ENCODE measurements at regions not wholly inside any gene's neighbourhood (a gene's known extent, or its start where the extent isn't known, plus 50 kb on each side); places are given as distances from the start of the nearest gene placed in this dataset.

DNA sequence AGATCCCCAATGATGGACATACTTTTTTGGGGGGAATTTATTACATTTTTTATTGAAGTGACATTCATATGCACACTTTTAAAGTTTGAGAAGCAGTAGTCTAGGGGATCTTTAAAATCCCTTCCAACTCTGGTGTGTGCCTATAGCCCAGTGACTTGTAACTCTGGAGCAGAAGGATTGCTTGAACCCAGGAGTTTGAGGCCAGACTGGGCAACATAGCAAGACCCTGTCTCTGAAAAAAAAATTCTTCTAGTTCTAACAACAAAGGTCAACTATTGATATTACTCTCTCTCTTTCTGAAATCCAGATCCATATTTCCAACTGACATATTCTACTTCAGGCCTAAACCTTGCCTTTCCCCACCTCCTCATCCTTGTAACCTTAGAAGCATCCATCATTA is 148.2 kb upstream of the SPRY4 start:
- DNase-seq = no peak

DNA sequence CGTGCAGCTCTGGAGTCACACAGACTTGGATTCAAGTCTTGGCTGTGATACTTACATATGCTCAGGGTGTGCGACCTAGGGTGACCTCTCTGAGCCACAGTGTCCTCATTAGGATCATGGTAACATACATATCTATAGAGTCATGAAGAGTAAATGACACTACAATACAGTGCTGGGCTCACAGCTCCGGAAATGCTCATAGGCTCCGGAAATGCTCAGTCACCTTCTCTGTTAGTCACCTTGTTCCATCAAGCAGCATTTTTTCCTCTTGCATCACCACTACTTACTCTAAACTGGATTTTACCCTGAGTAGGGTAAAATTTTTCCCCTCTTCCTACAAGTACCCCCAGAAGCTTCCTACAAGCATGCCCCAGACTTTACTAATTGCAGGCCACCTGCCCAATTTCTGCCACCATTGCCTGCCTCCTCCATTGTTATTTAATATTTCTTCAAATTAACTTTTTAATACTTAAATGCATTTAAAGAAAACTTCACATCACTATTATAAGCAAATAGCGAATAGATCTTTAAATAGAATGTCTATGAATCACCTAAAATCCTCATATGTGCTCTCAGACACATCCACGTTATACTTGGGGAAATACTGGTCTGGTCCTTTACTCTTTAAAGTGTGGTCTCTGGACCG is 147.6 kb upstream of the SPRY4 start:
- no peak for DNase-seq

DNA sequence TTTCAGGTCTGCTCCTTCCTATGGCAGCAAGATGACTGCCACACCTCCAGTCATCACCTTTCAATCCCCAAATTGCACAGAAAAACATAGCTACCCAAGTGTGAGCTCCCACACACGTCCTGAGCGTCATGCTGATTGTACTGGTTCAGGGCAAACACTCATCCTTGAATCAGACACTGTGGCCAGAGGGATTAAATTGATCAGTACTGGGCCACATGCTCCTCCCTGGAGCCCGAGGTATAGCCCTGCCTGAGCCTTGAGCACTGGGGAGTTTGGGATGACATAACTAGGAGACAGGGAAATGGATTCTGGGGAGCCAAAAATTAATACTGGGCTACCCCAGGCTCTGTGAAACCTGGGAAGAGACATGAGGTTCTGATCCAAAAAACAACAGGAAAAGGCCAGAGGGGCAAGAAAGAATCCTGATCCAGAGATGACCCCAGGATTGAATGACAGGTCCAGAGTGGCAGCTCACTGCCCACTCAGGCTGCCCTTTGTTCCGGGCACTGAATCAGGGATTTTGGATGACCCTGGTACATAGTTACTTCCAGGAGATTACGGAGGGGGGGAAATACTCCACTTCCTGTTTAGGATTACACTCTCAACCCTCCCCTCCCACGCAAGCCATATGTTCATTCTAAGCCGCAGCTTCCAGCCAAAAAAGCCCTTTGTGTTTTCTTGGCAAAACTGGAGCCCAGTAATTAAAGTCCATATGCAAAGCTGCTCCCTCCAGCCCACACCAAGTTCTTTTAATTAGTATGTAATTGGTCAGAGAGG is 141.6 kb upstream of the SPRY4 start:
- DNase-seq = peak in 1 of 2 experiments; percentile 72

DNA sequence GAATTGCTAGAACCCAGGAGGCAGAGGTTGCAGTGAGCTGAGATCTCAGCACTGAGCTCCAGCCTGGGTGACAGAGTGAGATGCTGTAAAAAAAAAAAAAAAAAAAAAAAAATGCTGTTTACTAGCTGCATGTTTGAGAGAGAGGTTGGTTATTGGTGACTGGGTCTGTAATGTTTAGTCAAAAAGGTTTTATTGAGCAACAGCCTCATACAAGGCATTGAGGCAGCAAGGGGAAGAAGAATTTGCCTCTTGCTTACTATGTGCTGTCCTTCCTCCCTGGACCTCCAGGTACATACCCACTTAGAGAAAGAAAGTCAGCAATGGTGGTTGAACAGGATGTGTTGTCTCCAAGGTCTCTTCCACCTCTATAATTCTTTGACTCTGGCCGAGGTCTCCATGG is 140.7 kb upstream of the SPRY4 start:
- DNase-seq = no peak

DNA sequence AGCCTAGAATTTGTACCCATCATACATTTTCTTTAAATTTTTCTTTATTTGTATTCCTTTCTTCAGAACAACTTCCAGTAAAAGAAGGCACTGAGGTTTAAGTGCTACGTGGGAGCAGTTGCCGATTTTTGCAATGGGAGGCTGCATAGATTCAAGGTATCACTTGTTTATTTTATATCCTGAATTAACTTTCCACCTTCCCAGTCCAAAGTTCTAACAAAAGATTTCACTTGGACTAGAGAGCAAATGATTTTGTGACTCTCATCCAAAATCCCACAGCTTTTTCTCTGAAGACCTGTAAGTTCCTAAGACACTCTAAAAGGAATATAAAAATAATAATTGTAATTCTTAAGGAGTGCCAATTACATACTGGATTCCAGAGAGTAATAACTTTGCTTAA is 139.1 kb upstream of the SPRY4 start:
- DNase-seq = no peak

DNA sequence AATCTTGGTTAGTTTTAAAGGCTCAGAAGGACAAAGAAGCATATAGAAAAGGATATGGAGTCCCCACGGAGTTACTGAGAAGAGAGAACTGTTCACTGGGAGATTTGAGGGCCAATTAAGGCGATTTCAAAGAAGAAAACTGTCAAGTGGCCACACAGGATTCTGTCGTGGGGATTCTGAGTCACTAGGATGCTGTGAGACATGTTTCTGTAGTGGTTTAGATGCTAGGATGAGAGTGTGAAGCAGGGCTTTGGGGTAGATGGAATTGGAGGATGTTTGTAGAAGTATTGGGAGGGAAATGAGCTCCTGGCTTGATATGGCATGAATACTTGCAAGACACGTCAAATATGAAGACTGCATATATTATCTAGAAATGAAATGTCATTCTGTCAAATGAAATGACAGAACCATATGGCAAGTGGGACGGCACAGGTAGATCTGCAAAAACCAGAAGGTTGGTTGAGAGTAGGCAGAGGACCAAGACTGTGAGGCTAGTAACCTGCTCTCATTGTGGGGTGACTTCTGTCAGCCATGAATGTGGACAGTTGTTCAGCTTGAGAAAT is 136.3 kb upstream of the SPRY4 start:
- no peak for DNase-seq

DNA sequence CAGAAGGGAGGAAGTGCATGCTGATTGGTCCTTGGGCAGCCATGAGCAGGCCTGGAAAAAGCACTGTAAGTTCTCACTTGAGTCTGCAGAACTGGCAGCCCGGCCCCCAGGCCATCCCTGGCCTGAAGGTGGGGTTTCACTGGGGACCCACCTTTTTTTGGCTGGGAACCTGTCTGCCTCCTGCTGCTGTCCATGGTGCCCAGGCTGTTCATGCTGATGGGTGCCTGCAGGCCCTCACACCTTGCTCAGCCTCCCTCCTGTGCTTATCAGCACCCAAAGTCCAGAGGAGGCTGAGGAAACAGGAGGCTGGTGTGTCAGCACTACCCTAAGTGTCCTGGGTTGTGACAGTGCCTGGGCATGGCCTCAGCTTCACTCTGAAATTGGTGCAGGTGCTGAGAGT is 134.4 kb upstream of the SPRY4 start:
- no peak for DNase-seq

DNA sequence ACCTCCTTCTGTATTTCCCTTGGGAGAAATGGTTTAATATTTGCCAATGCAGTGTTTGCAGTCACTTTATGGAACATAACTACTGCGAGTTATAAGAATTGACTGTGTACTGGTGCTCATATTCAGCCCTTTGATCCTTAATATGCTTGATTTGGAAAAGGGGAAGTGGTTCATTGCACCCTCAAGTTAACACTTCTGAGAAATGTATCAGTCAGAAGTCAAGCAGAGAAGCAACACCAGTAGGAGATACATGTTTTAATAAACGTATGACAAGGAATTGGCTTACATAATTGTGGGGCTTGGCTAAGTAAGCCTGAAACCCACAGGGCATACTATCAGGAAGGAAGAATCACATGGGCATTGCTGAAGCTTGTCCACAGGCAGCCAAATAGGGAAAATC is 131.0 kb upstream of the SPRY4 start:
- DNase-seq = no peak

DNA sequence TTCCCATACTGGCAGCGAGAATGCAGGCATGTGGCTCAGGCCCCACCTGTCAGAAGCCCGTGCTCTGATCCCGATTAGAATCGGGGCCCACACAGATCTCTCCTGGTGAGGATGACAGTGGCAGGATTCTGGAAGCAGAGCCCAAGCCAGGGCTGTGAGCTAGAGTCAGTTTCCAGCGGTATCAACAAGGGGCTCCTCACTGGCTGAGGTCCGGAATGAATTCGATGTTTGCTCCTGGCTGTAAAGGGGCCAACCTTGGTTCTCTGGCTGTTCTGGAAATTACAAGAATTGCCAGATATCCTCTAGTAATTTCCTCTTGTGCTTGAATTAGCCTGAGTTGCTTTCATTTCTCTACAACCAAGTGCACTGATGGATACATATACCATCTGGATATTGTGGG is 129.1 kb upstream of the SPRY4 start:
- DNase-seq = peak in 1 of 2 experiments; percentile 26

DNA sequence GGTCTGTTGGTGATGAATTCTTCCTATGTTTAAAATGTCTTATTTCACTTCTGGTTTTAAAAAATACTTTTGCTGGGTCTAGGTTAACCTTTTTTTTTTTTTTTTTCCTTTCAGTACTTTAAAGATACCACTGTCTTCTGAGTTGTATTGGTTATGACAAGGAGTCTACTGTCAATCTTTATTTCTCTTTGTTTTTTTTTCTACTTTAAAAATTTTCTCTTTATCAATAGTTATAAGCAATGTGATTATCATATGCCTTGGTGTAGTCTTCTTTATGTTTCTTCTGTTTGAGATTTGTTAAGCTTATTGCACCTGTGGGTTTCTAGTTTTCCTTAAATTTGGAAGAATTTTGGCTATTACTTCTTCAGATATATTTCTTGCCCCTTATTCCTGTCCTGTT is 125.6 kb upstream of the SPRY4 start:
- no peak for DNase-seq

DNA sequence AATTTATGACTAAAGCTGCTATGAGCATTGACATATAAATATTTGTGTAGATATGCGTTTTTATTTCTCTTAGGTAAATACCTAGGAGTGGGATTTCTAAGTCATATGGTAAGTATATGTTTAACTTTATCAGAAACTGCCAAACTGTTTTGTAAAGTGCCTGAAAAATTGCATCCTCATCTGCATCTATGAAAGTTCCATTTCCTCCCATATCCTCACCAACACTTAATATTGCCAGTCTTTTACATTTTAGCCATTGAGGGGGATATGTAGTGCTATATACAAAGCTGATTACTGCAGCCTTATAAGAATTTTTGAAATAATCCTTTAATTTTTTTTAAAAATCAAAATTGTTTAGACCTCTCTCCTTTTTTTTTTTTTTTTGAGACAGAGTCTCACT is 123.1 kb upstream of the SPRY4 start:
- DNase-seq = no peak

DNA sequence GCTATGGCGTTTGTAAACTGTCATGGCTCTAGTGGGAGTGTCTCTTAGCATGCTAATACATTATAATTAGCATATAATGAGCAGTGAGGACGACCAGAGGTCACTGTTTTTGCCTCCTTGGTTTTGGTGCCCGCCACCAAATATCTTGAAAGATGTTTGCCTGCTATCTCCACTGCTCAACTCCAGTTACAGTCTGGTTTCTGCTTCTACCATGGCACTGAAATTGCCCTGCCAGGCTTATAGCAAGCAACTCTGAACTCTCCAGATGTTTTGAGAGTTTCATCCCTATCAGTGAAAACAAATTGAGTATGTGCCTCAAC is 122.1 kb upstream of the SPRY4 start:
- no peak for DNase-seq

DNA sequence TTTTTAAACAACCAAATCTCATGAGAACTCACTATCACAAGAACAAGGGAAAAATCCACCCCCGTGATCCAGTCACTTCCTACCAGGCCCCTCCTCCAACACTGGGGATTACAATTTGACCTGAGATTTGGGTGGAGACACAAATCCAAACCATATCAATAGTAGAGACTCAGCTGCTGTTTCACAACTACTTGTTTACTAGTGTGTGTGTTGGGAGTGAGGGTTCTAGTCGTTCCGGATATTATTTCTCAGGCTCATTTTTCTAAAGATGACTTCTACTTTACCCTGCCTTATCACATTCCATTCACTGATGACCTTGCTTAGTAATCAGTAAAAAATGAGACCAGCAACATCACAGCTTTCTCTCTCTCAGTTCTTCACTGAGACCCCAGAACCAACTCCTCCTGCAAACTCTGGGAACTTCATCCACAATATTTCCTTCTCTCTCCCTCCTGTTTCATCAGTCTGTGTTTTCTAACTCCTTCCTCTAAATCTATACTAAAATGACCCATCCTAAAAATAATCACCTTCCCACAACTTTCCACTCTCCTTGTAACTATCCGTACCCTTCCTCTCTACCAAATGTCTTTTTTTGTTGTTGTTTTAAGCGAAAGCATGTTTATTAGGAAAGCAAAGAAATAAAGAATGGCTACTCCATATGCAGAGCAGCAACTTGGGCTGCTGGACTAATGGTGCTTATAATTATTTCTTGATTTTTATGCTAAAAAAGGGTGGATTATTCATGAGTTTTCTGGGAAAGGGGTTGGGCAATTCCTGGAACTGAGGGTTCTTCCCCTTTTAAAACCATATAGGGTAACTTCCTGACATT is 121.5 kb upstream of the SPRY4 start:
- no peak for DNase-seq

DNA sequence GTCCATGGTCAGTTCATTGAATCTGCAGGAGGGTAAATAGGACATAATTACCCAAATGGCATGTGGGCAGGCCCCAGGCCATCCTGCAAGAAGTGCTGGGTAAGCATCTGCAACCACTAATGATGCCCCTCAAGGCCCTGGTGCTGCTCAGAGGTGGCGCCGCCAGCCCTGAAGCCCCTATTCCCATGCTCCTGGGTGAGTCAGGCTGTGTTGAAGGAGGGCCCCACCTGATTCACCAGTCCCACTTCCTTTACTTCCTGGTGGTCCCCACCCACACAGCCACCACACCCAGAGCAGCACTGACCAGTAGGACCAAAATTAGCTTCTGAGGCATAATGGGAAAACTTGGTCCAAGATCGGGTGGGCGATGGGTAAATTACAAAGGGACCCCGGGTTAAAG is 120.4 kb upstream of the SPRY4 start:
- no peak for DNase-seq

DNA sequence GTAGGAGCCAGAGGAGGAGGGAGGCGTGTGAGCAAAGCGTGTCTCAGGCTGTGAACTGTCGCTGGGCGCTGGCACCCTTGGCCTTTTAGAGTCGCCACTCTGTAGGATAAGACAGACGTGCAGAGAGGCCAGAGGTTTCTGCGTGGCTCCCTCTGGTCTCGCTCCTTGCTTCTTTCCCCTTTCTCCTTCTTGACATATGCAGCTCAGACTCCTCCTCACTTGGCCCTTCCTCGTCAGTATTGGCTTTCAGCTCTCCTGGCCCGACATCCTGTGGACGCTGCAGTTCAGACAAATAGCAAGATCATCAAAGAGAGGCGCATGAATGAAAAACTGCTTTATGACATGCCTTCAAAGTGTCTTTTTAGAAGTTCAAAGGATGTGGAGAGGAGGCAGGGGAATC is 116.8 kb upstream of the SPRY4 start:
- no peak for DNase-seq

DNA sequence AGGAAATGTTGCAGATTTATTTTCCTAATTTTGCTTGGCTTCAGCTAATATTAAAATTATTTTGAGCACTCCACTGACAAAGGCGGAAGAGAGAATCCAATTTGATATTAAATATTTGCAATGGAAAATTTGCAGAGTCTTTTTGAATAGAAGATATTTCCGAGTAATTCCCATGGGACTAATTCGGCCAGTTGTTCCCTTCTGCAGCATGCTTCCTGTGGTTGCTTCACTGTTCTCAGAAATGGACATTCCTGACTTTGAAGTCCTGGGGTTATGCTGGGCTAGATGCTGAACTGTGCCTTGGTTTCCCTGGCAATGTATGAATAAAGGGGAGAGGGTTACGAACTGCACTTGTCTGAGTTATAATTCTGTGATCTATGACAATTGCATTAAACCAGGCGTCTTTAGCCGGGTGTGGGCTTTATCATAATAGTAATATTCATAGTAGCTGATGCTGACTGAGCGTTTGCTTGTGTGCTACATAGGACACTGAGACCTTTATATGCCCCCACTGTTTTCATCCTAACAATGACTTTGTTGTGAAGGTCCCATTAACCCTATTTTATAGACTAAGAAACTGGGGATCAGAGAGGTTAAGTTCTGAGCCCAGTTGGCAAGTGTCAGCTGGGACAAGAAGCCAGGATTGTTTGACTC is 114.5 kb upstream of the SPRY4 start:
- no peak for DNase-seq

DNA sequence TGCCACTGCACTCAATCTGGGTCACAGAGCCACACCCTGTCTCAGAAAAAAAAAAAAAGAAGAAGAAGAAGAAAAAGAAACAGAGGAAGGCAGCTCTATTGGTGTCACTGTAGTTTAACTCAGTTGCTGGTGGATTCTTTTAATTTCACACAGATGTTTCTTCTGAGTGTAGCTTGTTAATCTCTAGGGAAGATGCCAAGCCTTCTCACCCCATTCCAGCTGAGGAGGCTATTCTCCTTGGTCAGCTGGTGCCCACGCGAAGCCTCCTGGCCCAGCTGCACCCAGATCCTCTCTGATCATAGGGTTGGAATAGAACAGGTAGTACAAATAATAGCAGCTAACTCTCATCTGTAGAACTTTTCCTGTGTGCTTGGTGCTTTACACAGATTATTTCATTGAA is 113.8 kb upstream of the SPRY4 start:
- DNase-seq = no peak

DNA sequence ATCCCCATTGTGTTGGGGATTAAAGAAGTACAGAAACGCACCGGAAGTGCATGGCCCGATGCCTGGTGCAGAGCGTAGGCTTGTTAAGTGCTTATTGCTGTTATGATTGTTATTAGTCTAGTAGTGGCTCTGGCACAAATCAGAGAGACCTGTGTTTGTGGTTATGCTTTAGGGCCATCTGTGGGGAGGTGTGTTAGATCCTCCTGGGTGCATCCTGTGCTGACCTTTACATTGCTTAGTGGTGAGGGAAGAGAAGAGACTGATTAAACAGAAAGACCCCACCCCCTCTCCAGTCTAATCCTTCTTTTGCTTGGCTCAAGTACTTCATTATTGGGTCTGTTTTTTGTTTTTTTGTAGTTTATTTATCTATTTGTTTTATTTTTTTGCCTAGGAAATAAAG is 112.7 kb upstream of the SPRY4 start:
- DNase-seq = no peak

DNA sequence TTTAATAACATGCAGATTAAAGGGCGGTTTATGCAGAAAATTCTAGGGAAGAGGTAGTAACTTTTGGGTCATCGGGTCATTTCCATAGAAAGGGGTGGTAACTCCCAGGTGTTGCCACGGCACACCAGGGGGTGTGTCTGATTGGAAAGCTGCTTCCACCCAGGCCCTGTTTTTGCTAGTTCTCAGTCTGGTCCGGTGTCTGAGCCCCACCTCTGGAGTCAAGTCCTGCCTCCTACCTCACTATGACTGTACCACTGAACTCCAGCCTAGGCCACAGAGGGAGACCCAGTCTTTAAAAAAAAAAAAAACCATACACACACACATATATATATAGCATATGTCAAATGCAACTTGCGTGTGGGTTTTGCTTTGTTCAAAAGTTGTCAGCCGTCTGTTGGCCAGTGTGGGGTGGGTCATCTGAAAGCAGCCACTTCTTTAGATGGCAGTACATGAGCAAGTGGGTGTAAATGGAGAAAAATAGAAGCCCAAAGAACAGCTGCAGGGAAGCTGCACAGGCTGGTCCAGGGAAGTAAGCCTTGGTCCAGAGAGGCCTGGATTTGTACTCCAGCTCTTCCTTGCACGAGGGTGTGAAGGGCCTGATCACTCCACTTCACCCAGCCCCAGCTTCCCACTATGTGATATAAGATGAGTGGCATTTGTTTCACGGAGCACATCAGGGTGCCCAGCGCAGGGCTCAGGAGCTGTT is 110.7 kb upstream of the SPRY4 start:
- no peak for DNase-seq

DNA sequence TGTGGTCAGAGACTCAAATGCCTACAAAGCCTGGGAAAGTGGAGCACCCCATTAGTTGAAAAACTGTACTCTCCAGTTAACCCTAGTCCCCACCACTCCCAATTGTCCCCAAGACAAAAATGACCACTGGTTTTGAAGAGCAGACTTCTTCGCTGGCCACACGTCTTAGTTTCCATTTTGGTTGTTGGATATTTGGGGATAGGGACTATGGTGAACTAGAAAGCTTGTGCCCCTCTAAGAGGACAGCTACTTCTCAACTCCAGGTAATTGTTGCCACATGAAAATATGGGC is 109.4 kb upstream of the SPRY4 start:
- no peak for DNase-seq

DNA sequence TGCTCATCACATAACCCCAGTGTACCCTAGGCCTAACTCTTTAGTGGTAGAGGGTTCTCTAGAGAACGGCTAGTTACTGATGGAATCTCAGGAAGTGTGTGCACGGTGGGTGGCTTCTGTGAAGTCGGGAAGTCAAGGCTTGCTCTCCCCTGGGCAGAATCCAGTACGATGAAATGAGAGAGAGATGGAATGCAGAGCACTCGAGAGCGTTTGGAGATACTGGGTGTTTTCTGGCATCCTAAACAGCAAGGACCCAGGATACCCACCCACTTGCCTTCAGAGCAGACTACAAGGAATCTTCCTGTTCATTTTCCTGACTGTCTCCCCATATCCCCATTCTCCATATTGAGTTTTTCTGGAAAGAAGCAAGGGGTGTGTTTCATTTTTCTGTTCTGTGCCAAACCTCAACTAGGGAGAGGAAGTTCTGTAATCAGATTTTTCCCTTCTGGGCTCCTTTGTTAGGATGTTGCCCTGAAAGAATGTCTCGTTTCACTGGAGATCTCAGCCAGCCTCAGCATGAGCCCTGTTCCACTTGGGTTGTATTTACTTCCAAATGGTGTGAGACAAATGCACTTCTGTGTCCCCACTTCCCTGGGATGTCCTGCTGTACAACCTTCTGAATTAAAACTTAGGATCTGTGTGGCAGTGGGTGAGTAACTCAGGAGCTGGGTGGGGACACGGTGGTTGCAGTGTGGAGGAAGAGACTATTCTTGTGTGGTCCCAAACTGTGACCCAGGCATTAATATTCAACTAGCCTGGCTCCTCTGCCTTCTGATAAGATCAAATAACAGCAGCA is 108.9 kb upstream of the SPRY4 start:
- no peak for DNase-seq

DNA sequence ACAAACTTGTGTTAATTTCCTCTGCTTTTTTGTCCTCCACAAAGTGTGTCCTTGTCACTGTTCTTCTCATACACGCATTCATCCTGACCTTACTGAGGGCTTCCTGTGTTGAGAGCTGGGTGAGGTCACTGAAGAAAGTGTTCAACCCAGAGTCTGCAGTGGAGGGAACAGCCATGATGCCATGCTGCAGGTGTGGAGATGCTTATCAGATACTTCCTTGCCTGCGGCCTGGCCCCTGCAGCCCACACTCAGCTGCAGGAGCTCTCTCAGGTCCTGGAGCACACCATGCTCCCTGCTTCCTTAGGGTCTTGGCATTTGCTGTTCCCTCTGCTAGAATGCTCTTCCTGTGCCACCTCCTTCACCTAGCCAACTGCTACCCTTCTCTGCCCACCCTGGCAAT is 108.1 kb upstream of the SPRY4 start:
- DNase-seq = no peak
